SK-N-SH (cell line): ENCODE measurements at regions not wholly inside any gene's neighbourhood (a gene's known extent, or its start where the extent isn't known, plus 50 kb on each side); places are given as distances from the start of the nearest gene placed in this dataset.

Experiments
- MXI1 ChIP-seq: IDR thresholded peaks from 2 replicates; pipeline ENCODE4 v1.6.1; 2012; ENCODE audit warnings: mild to moderate bottlenecking, low read depth, low read length, improper control_type of control experiment
- POLR2AphosphoS5 ChIP-seq: IDR thresholded peaks from 2 replicates; pipeline ENCODE4 v1.6.1; 2012; ENCODE audit warnings: low read depth, low read length
- SIN3A ChIP-seq: IDR thresholded peaks from 2 replicates; pipeline ENCODE4 v1.6.1; 2012; ENCODE audit warnings: low read depth, mild to moderate bottlenecking, low read length, moderate library complexity, borderline replicate concordance
- TAF1 ChIP-seq: IDR thresholded peaks from 2 replicates; pipeline ENCODE4 v1.6.1; 2012; ENCODE audit warnings: low read depth, mild to moderate bottlenecking, low read length, moderate library complexity, borderline replicate concordance
- YY1 ChIP-seq: IDR thresholded peaks from 2 replicates; pipeline ENCODE4 v1.4.0; 2012; ENCODE audit warnings: low read depth, mild to moderate bottlenecking
- TF ChIP-seq, protein P1 (sequence below): IDR thresholded peaks from 2 replicates; pipeline ENCODE4 v1.4.0; 2012; ENCODE audit warnings: low read depth
- TF ChIP-seq, protein P2 (sequence below): fragments of 200-600 bp; sonication (generic); IDR thresholded peaks from 2 replicates; pipeline ENCODE4 v1.6.1; 2017; ENCODE audit warnings: antibody characterized with exemption, mild to moderate bottlenecking, moderate library complexity
- TF ChIP-seq, protein P3 (sequence below): IDR thresholded peaks from 2 replicates; pipeline ENCODE4; 2012
- TF ChIP-seq, protein P4 (sequence below): IDR thresholded peaks from 2 replicates; pipeline ENCODE4 v1.4.0; 2012; ENCODE audit warnings: low read depth, borderline replicate concordance
- TF ChIP-seq, protein P5 (sequence below): IDR thresholded peaks from 2 replicates; pipeline ENCODE4 v1.4.0; 2012; ENCODE audit warnings: low read depth, borderline replicate concordance

DNA sequence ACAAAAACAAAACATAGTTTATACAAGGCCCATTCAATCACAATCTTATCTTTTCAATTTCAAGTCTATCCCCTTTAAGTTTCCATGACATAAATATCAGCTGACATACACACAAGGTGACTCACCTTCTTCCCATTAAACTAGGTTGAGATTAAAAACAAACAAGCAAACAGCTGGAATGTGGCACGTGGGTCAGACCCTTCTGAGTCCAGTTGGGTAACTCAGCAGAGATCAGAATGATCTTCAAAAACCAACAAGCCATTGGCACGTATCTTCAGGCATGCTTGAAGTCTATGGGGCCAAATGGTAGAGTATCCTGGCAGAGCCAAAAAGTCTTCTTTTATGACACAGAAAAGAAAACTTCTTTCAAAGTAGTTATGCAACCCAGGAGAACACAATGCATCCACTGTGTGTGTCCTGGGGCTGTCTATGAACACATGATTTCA, 603.5 kb upstream of the CITED2 start:
- TF ChIP-seq, protein P1, sequence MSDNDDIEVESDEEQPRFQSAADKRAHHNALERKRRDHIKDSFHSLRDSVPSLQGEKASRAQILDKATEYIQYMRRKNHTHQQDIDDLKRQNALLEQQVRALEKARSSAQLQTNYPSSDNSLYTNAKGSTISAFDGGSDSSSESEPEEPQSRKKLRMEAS: no peak
- TF ChIP-seq, protein P2, sequence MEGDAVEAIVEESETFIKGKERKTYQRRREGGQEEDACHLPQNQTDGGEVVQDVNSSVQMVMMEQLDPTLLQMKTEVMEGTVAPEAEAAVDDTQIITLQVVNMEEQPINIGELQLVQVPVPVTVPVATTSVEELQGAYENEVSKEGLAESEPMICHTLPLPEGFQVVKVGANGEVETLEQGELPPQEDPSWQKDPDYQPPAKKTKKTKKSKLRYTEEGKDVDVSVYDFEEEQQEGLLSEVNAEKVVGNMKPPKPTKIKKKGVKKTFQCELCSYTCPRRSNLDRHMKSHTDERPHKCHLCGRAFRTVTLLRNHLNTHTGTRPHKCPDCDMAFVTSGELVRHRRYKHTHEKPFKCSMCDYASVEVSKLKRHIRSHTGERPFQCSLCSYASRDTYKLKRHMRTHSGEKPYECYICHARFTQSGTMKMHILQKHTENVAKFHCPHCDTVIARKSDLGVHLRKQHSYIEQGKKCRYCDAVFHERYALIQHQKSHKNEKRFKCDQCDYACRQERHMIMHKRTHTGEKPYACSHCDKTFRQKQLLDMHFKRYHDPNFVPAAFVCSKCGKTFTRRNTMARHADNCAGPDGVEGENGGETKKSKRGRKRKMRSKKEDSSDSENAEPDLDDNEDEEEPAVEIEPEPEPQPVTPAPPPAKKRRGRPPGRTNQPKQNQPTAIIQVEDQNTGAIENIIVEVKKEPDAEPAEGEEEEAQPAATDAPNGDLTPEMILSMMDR: no peak
- no peak for TF ChIP-seq POLR2AphosphoS5
- TF ChIP-seq, protein P3, sequence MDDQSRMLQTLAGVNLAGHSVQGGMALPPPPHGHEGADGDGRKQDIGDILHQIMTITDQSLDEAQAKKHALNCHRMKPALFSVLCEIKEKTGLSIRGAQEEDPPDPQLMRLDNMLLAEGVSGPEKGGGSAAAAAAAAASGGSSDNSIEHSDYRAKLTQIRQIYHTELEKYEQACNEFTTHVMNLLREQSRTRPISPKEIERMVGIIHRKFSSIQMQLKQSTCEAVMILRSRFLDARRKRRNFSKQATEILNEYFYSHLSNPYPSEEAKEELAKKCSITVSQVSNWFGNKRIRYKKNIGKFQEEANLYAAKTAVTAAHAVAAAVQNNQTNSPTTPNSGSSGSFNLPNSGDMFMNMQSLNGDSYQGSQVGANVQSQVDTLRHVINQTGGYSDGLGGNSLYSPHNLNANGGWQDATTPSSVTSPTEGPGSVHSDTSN: peak; percentile 4; the same call in 1 of the 2 replicates
- TF ChIP-seq, protein P4, sequence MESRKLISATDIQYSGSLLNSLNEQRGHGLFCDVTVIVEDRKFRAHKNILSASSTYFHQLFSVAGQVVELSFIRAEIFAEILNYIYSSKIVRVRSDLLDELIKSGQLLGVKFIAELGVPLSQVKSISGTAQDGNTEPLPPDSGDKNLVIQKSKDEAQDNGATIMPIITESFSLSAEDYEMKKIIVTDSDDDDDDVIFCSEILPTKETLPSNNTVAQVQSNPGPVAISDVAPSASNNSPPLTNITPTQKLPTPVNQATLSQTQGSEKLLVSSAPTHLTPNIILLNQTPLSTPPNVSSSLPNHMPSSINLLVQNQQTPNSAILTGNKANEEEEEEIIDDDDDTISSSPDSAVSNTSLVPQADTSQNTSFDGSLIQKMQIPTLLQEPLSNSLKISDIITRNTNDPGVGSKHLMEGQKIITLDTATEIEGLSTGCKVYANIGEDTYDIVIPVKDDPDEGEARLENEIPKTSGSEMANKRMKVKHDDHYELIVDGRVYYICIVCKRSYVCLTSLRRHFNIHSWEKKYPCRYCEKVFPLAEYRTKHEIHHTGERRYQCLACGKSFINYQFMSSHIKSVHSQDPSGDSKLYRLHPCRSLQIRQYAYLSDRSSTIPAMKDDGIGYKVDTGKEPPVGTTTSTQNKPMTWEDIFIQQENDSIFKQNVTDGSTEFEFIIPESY: no peak
- TF ChIP-seq, protein P5, sequence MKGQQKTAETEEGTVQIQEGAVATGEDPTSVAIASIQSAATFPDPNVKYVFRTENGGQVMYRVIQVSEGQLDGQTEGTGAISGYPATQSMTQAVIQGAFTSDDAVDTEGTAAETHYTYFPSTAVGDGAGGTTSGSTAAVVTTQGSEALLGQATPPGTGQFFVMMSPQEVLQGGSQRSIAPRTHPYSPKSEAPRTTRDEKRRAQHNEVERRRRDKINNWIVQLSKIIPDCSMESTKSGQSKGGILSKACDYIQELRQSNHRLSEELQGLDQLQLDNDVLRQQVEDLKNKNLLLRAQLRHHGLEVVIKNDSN: no peak
- TF ChIP-seq SIN3A: no peak
- TF ChIP-seq TAF1: no peak
- TF ChIP-seq YY1: no peak
- no peak for TF ChIP-seq MXI1
